Endothelial cell (in vitro differentiated cells): ENCODE measurements at regions not wholly inside any gene's neighbourhood (a gene's known extent, or its start where the extent isn't known, plus 50 kb on each side); places are given as distances from the start of the nearest gene placed in this dataset.

Experiments used
- DNase-seq: peaks from one replicate; pipeline ENCODE4 v3.0.0; 2021; ENCODE audit warnings: low spot score
- H3K27ac Mint-ChIP-seq: one replicate; pipeline ENCODE4 v1.8.0; 2021; ENCODE audit warnings: mixed read lengths, inconsistent platforms; ENCODE audit not compliant: unreplicated experiment
- H3K27me3 Mint-ChIP-seq: one replicate; pipeline ENCODE4 v1.8.0; 2021; ENCODE audit warnings: mild to moderate bottlenecking, moderate library complexity, mixed read lengths, inconsistent platforms; ENCODE audit not compliant: unreplicated experiment
- H3K36me3 Mint-ChIP-seq: one replicate; pipeline ENCODE4 v1.8.0; 2021; ENCODE audit warnings: mild to moderate bottlenecking, low read depth, mixed read lengths, inconsistent platforms; ENCODE audit not compliant: unreplicated experiment
- H3K4me1 Mint-ChIP-seq: one replicate; pipeline ENCODE4 v1.8.0; 2021; ENCODE audit warnings: mild to moderate bottlenecking, mixed read lengths, inconsistent platforms; ENCODE audit not compliant: unreplicated experiment
- H3K4me3 Mint-ChIP-seq: one replicate; pipeline ENCODE4 v1.8.0; 2021; ENCODE audit warnings: mild to moderate bottlenecking, mixed read lengths, inconsistent platforms; ENCODE audit not compliant: unreplicated experiment
- H3K9me3 Mint-ChIP-seq: one replicate; pipeline ENCODE4 v1.8.0; 2021; ENCODE audit warnings: mixed read lengths, inconsistent platforms; ENCODE audit not compliant: unreplicated experiment
- TF ChIP-seq, protein P1 (sequence below): fragments of 200-600 bp; sonication (generic); IDR thresholded peaks from one replicate; pipeline ENCODE4 v1.5.0; 2021; ENCODE audit warnings: antibody characterized with exemption; ENCODE audit not compliant: unreplicated experiment

DNA sequence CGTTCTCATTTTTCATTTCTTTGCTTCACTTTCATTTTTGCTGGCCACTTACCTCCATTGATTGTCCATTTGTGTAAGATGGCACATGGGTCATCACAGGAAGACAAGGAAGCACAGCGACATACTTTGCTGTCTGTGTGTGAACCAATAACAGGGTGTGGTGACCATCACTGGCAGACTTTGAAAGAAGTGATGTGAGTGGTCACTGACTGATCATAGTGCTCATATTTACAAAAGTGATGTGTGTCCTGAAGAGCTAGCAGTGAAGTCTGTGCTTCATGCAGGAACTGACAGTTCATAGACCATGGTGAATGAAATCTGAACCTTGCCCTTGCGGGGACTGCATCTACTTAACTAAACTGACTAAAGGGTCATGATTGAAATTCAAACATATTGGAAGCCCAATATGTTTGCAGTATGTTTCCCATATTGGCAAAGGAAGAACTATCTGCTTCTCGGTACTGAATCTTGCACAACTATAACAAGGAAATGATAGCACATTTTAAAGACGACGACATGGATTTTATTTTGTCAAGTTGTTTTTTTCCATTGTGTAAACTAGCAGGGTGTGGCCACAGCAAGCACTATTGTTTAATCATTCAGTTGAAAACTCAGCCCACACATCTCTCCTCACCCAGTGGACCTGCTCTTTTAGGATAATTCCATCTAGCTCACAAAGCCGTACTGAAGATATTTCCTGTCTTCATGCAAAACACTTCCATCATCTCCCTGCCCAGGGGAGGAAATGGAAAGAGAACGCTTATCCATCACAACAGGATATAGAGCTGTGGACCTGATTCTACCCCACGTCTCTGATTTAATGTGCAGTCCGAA is 232.0 kb upstream of the ANKRD55 start:
- Mint-ChIP-seq H3K9me3 (no peaks in the 10 kb centered on the region), H3K36me3 (peaks cover 3% of the 10 kb centered on the region), H3K4me1 (peaks cover 35% of the 10 kb centered on the region), H3K27ac (peak overlapping the region; percentile 82), H3K4me3 (no peak overlapping the region), H3K27me3 (no peaks in the 10 kb centered on the region)
- TF ChIP-seq, protein P1, sequence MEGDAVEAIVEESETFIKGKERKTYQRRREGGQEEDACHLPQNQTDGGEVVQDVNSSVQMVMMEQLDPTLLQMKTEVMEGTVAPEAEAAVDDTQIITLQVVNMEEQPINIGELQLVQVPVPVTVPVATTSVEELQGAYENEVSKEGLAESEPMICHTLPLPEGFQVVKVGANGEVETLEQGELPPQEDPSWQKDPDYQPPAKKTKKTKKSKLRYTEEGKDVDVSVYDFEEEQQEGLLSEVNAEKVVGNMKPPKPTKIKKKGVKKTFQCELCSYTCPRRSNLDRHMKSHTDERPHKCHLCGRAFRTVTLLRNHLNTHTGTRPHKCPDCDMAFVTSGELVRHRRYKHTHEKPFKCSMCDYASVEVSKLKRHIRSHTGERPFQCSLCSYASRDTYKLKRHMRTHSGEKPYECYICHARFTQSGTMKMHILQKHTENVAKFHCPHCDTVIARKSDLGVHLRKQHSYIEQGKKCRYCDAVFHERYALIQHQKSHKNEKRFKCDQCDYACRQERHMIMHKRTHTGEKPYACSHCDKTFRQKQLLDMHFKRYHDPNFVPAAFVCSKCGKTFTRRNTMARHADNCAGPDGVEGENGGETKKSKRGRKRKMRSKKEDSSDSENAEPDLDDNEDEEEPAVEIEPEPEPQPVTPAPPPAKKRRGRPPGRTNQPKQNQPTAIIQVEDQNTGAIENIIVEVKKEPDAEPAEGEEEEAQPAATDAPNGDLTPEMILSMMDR, result no peak
- DNase-seq, result no peak

DNA sequence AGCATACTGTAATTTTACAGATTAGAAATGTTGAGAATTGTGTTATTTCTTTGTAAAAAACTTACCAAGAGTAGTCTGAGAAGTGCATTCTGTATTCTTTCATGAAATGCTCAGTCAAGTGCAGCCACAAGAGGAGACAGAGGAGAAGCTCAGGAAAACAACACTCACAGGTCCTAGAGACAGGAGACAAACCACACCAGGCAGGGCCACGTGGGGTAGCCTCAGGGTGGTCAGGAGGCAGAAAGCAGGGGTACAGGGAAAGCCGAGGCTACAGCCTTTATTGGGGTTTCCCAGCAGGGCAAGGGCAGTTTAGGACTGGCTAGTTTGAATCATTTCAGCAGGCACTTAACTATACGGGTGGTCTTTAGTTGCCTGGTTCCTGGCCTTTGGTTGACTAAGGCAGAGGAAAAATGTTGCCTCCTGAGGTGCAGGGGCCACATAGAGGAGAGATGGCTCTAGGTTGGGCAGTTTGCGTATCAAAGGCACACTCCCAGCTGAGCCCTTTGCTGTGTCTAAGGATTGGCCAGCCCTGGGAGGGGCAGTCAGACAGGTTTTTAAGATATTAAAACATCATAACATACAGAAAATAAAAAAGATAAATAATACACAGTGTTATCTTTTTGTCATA is 230.9 kb upstream of the ANKRD55 start:
- peaks cover 3% of the 10 kb centered on the region for H3K36me3 Mint-ChIP-seq
- no peak overlapping the region for H3K27ac Mint-ChIP-seq
- H3K9me3 Mint-ChIP-seq, result no peaks in the 10 kb centered on the region
- H3K4me1 Mint-ChIP-seq, result peaks cover 35% of the 10 kb centered on the region
- TF ChIP-seq, protein P1, result no peak
- H3K4me3 Mint-ChIP-seq, result no peak overlapping the region
- no peak for DNase-seq
- no peaks in the 10 kb centered on the region for H3K27me3 Mint-ChIP-seq

DNA sequence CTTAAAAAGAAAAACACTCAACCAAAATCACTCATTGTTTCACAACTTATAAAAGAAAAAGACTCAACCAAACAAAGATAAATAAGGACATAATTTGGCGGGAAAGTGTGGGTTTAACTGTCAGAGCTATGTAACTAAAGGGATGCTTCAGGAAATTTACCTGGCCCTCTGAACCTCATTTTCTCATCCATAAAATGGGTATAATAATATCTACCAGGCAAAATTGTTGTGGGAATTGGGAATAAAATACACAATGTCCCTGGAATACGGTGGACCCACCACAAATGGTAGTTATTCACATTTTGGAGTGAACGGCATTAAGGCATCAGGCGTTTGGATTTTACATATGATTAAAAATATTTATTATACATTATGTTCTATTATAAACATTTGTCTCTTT is 228.5 kb upstream of the ANKRD55 start:
- Mint-ChIP-seq H3K36me3 (peaks cover 3% of the 10 kb centered on the region), H3K27ac (no peak overlapping the region), H3K27me3 (no peaks in the 10 kb centered on the region), H3K9me3 (no peaks in the 10 kb centered on the region), H3K4me1 (peaks cover 23% of the 10 kb centered on the region), H3K4me3 (no peak overlapping the region)
- TF ChIP-seq, protein P1, result no peak
- DNase-seq, result no peak

DNA sequence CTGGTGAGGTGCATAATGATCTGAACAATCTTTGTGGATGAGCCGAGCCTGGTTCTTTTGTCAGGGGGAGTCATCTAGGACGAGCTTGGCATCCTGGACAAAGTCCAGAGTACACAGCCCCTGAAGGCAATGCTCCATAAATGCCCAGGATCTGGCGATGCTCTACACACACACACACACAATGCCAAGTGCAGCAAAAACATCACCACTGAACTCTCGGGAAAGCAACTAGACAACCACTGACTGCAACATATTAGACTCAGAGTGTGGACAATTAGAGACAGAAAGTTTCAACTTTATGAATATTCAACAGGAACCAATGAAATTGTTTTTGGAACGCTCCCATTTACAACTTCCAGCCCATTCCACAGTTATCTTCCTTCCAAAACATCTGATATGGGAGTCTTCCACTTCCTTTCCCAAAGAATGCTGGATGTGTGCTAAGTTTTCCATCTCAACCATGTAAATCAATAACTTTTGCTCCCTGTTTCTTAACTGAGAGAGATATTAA is 227.6 kb upstream of the ANKRD55 start:
- no peak overlapping the region for H3K27ac Mint-ChIP-seq
- DNase-seq, result no peak
- no peak overlapping the region for H3K4me3 Mint-ChIP-seq
- TF ChIP-seq, protein P1, result no peak
- no peaks in the 10 kb centered on the region for H3K9me3 Mint-ChIP-seq
- H3K4me1 Mint-ChIP-seq, result peaks cover 18% of the 10 kb centered on the region
- peaks cover under 1% of the 10 kb centered on the region for H3K36me3 Mint-ChIP-seq
- peaks cover 4% of the 10 kb centered on the region for H3K27me3 Mint-ChIP-seq

DNA sequence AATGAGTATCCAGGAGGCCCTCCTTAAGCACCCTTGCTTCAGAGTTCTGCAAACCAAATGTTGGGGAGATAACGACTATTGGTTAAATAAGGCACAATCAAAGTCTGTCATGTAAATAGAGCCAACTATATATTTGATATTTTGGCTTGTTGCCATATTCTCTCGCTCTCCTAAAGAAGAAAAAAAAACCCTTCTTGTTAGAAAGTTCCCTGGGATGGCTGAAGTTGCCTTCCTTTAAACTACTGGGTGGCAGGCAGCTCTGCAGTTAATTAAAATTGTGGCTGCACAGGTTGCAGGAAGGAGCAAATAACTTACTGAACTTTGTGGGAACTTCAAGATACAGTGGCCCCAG is 227.0 kb upstream of the ANKRD55 start:
- H3K4me1 Mint-ChIP-seq, result peaks cover 12% of the 10 kb centered on the region
- peaks cover 4% of the 10 kb centered on the region for H3K27me3 Mint-ChIP-seq
- no peak overlapping the region for H3K4me3 Mint-ChIP-seq
- H3K36me3 Mint-ChIP-seq, result peaks cover 4% of the 10 kb centered on the region
- no peak for DNase-seq
- TF ChIP-seq, protein P1, result no peak
- H3K9me3 Mint-ChIP-seq, result no peaks in the 10 kb centered on the region
- H3K27ac Mint-ChIP-seq, result no peak overlapping the region
